GM12878 (cell line): ENCODE measurements at regions not wholly inside any gene's neighbourhood (a gene's known extent, or its start where the extent isn't known, plus 50 kb on each side); places are given as distances from the start of the nearest gene placed in this dataset.

Source experiments
- ATF7 ChIP-seq: fragments of 450-650 bp; IDR thresholded peaks from 2 replicates; pipeline ENCODE4 v1.6.1; 2016; ENCODE audit warnings: low read depth, mild to moderate bottlenecking
- CTCF ChIP-seq, 3 experiments: IDR thresholded peaks in 2 of 3; conservative IDR thresholded peaks in 1 of 3; 2 replicates each; pipeline ENCODE4 v1.5.1; 2011; ENCODE audit warnings: low read depth in 3 of 3, low read length in 3 of 3, mild to moderate bottlenecking in 3 of 3, control low read depth in 2 of 3, moderate library complexity in 2 of 3, inconsistent platforms in 1 of 3, mixed read lengths in 1 of 3; ENCODE audit not compliant: control insufficient read depth in 2 of 3, insufficient read depth in 1 of 3; ENCODE audit errors: extremely low read depth in 1 of 3
- EP300 ChIP-seq, 2 experiments: fragments of 150-350 bp in 1 of 2; IDR thresholded peaks; 2 replicates each; pipeline ENCODE4 v1.6.1; 2011 to 2012; ENCODE audit warnings: low read depth in 2 of 2, low read length in 2 of 2, borderline replicate concordance in 1 of 2, improper control_type of control experiment in 1 of 2, inconsistent platforms in 1 of 2; ENCODE audit not compliant: control insufficient read depth in 1 of 2
- SIX5 ChIP-seq: IDR thresholded peaks from 2 replicates; pipeline ENCODE4 v1.6.1; 2011; ENCODE audit warnings: mild to moderate bottlenecking, low read depth, low read length, moderate library complexity; ENCODE audit not compliant: severe bottlenecking
- SMAD1 ChIP-seq: fragments of 450-650 bp; IDR thresholded peaks from 2 replicates; pipeline ENCODE4 v1.6.1; 2018; ENCODE audit warnings: mild to moderate bottlenecking, low read depth; ENCODE audit not compliant: partially characterized antibody
- YY1 ChIP-seq: IDR thresholded peaks from 2 replicates; pipeline ENCODE4 v1.6.1; 2011; ENCODE audit warnings: low read depth, mild to moderate bottlenecking, low read length

- TF ChIP-seq SIX5 (no peak), CTCF (IDR thresholded peaks at IDR 0.05 in 2 of 3, conservative IDR thresholded peaks at IDR 0.05 in 1 of 3; ENCODE audit: control insufficient read depth in 2 of 3, extremely low read depth in 1 of 3, insufficient read depth in 1 of 3, low read depth in 3 of 3, low read length in 3 of 3) (no peak), YY1 (no peak), EP300 (IDR thresholded peaks at IDR 0.05; ENCODE audit: borderline replicate concordance in 1 of 2, control insufficient read depth in 1 of 2, low read depth in 2 of 2, low read length in 2 of 2) (no peak), SMAD1 (no peak), ATF7 (no peak)
These were observed 546.2 kb upstream of the B3GAT1 start for GRCh38 chr11:134958336-134958640.
